Vagina (tissue), 2 donors: ENCODE measurements at regions not wholly inside any gene's neighbourhood (a gene's known extent, or its start where the extent isn't known, plus 50 kb on each side); places are given as distances from the start of the nearest gene placed in this dataset.
"Not testable (repeated sequence)": the region's sequence is repeated elsewhere in the genome, so short reads cannot be mapped to it uniquely, and the experiment has no call there.

Source experiments
- DNase-seq, 2 donors: peaks; one replicate each; pipeline ENCODE4 v3.0.0-alpha.2; 2017; ENCODE audit errors: extremely low spot score in 2 of 2
- H3K27ac ChIP-seq: fragments of 200-600 bp; sonication (generic); one replicate; pipeline ENCODE4 v1.5.1; 2019
- H3K27me3 ChIP-seq: fragments of 200-600 bp; sonication (generic); one replicate; pipeline ENCODE4 v1.5.1; 2019
- H3K36me3 ChIP-seq, 2 donors: fragments of 200-600 bp; sonication (generic); one replicate each; pipeline ENCODE4 v1.5.1; 2017 to 2019
- H3K4me1 ChIP-seq: fragments of 200-600 bp; sonication (generic); one replicate; pipeline ENCODE4 v1.5.1; 2019
- H3K4me3 ChIP-seq, 2 donors: fragments of 200-600 bp; sonication (generic); 1 replicate in 1 of 2; 2 replicates in 1 of 2; pipeline ENCODE4 v1.5.1; 2016 to 2019
- H3K9me3 ChIP-seq: fragments of 200-600 bp; sonication (generic); one replicate; pipeline ENCODE4 v1.5.1; 2019
- POLR2A ChIP-seq, 2 donors: fragments of 450-650 bp; IDR thresholded peaks; one replicate each; pipeline ENCODE4 v1.6.1; 2017; ENCODE audit warnings: antibody characterized with exemption in 2 of 2, mild to moderate bottlenecking in 2 of 2, moderate library complexity in 2 of 2
- POLR2AphosphoS5 ChIP-seq, 2 donors: sonication (generic); formaldehyde crosslinking; IDR thresholded peaks; one replicate each; pipeline ENCODE4 v1.9.0; 2017; ENCODE audit warnings: antibody characterized with exemption in 2 of 2, mild to moderate bottlenecking in 2 of 2, low read depth in 1 of 2; ENCODE audit not compliant: insufficient read depth in 1 of 2
- intact Hi-C: fragments of 100-400 bp; cut with DNase I; formaldehyde crosslinking; loops from one replicate; pipeline ENCODE4 v1.15.1; 2023
- TF ChIP-seq, protein P1 (sequence below), 3 experiments: fragments of 450-650 bp in 2 of 3; fragments of 200-600 bp in 1 of 3; sonication (generic) in 1 of 3; IDR thresholded peaks; one replicate each; pipeline ENCODE4 v1.5.1; 2017 to 2019; ENCODE audit warnings: antibody characterized with exemption in 3 of 3, mild to moderate bottlenecking in 2 of 3, moderate library complexity in 2 of 3

DNA sequence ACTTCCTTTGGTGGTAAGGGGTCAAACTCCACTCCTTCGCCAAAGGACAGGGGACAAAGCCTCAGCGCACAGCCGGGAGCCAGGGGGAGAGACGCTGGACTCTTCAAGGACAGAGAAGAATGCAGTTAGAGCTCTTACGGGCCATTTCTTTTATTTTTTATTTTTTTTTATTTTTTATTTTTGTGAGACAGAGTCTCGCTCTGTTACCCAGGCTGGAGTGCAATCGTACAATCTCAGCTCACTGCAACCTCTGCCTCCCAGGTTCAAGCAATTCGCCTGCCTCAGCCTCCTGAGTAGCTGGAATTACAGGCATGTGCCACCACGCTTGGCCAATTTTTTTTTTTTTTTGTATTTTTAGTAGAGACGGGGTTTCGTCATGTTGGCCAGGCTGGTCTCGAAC lies 93.2 kb upstream of the RPH3AL start, which contains the start of gene RFLNB:
Gene RFLNB (minus strand): TSS at position 101 of the 400 bp plus-strand sequence.
- intact Hi-C loops, H3K4me1 ChIP-seq, H3K27ac ChIP-seq, DNase-seq, H3K4me3 ChIP-seq, H3K27me3 ChIP-seq, H3K9me3 ChIP-seq, H3K36me3 ChIP-seq: not testable (repeated sequence)

DNA sequence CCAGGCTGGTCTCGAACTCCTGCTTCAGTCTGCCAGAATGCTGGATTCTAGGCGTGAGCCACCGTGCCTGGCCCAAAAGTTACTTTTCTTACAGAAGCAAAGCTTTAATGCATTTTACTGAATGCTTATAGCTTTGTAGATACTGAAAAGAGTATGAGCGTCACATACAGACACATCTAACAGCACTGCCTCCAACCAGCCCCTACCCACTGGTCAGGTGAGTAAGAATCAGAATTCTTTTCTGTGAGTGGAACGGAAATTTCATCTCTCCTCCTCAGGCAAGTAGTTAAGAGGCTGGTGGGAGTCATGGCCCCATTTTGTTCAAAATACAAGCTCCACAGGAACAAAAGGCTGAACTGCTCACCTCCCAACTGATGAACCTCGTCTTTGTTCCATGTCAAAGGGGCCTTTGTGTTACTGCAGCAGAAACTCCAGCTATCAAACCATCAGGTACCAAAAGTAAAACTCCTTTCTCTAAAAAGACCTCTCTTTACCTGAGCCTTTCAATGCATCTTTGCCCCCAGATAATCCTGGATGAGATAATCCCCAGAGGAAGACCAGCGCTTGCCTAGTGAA lies 92.4 kb upstream of the RPH3AL start:
- no peaks in the 10 kb centered on the region for H3K36me3 ChIP-seq
- H3K27me3 ChIP-seq, result no peaks in the 10 kb centered on the region
- intact Hi-C loops, result no loop called here
- no peak for DNase-seq
- TF ChIP-seq, protein P1, sequence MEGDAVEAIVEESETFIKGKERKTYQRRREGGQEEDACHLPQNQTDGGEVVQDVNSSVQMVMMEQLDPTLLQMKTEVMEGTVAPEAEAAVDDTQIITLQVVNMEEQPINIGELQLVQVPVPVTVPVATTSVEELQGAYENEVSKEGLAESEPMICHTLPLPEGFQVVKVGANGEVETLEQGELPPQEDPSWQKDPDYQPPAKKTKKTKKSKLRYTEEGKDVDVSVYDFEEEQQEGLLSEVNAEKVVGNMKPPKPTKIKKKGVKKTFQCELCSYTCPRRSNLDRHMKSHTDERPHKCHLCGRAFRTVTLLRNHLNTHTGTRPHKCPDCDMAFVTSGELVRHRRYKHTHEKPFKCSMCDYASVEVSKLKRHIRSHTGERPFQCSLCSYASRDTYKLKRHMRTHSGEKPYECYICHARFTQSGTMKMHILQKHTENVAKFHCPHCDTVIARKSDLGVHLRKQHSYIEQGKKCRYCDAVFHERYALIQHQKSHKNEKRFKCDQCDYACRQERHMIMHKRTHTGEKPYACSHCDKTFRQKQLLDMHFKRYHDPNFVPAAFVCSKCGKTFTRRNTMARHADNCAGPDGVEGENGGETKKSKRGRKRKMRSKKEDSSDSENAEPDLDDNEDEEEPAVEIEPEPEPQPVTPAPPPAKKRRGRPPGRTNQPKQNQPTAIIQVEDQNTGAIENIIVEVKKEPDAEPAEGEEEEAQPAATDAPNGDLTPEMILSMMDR (IDR thresholded peaks at IDR 0.05), result no peak
- TF ChIP-seq POLR2A (IDR thresholded peaks at IDR 0.05), result no peak
- TF ChIP-seq POLR2AphosphoS5 (IDR thresholded peaks at IDR 0.05; ENCODE audit: insufficient read depth in 1 of 2, low read depth in 1 of 2), result no peak
- no peaks in the 10 kb centered on the region for H3K9me3 ChIP-seq
- H3K4me1 ChIP-seq, result no peaks in the 10 kb centered on the region
- H3K27ac ChIP-seq, result no peak overlapping the region
- H3K4me3 ChIP-seq, result no peak overlapping the region

DNA sequence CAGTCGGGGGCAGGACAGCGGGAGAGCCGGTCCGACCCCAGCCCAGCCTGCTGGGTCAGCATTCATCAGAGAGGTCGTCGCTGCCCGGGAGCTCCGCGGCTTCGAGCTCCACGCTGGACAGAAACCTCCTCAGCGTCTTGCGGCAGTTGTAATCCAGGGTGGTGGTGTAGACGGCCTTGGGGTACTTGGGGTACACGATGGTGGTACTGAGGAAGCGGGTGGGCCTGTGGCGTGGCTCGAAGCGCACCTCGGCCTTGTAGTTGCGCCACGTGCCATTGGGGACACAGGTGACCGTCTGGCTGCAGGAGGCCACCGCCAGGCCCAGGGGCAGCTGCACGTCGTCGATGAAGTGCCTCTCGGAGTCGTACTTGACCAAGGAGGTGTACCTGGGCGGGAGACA lies 90.5 kb upstream of the RPH3AL start:
- DNase-seq, result no peak
- H3K27me3 ChIP-seq, result no peaks in the 10 kb centered on the region
- H3K36me3 ChIP-seq, result no peaks in the 10 kb centered on the region

DNA sequence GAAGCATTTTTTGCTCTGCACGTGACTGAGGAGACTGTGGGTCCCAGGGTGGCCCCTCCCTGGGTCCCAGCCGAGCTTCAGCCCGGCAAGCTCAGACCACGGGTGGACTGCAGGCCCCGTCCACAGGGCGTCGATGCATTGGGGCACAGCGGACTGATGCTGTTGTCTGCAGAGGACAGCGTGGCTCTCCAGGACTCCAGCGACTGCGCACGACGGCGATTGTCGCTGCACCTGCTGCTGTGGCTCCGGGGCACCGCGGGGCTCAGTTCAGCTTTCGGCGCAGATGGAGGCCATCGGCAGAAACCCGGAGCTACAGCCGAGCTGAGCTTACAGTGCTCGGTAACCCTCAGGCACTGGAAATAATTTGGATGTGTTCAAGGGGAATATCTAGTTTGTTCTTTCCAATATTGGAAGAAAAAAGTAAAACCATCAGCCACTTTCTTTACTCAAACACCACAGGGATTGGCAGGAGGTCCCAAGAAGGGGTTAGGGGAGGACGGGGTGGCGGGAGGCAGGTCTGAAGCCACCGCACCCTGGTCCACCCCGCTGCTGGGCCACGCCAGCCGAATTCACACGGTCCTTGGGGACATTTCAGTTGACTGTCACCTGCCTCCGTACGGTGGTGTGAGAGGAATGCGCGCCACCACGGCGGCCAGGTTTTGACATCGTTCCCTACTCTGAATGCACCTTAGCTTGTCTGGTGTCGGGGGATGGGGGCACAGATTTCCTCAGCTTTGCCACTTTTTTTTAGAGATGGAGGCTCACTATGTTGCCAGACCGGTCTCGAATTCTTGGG lies 88.7 kb upstream of the RPH3AL start:
- no peaks in the 10 kb centered on the region for H3K9me3 ChIP-seq
- H3K4me1 ChIP-seq, result no peaks in the 10 kb centered on the region
- DNase-seq, result no peak
- intact Hi-C loops, result no loop called here
- no peak overlapping the region for H3K4me3 ChIP-seq
- H3K36me3 ChIP-seq, result no peaks in the 10 kb centered on the region
- TF ChIP-seq, protein P1 (IDR thresholded peaks at IDR 0.05), result no peak
- TF ChIP-seq POLR2AphosphoS5 (IDR thresholded peaks at IDR 0.05; ENCODE audit: insufficient read depth in 1 of 2, low read depth in 1 of 2), result no peak
- no peak for TF ChIP-seq POLR2A (IDR thresholded peaks at IDR 0.05)
- H3K27ac ChIP-seq, result no peak overlapping the region
- H3K27me3 ChIP-seq, result no peaks in the 10 kb centered on the region

More for the DNA sequence above, 90.5 kb upstream of the RPH3AL start:
- Histone ChIP-seq H3K9me3 (no peaks in the 10 kb centered on the region), H3K27ac (no peak overlapping the region), H3K4me1 (no peaks in the 10 kb centered on the region), H3K4me3 (no peak overlapping the region)
- intact Hi-C loops, result no loop called here
- no peak for TF ChIP-seq POLR2A (IDR thresholded peaks at IDR 0.05)
- no peak for TF ChIP-seq POLR2AphosphoS5 (IDR thresholded peaks at IDR 0.05; ENCODE audit: insufficient read depth in 1 of 2, low read depth in 1 of 2)
- TF ChIP-seq, protein P1 (IDR thresholded peaks at IDR 0.05), result no peak

DNA sequence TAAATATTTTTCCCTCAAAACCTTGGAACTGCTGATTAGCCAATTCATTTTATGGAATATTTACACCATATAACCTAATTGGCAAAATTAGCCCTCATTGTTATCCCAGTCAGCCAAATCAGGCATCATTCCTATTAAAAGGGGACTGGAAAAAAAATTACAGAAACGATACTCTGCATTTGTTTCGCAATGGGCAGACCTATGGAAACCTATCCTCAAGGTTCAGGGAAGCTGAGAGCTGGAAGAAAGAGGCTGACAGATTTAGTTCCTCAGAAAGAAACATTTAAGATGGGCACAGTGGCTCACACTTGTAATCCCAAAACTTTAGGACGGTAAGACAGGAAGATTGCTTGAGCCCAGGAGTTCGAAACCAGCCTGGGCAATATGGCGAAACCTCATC lies 85.6 kb upstream of the RPH3AL start:
- Histone ChIP-seq H3K36me3 (no peaks in the 10 kb centered on the region), H3K9me3 (no peaks in the 10 kb centered on the region), H3K27ac (no peak overlapping the region), H3K27me3 (no peaks in the 10 kb centered on the region), H3K4me1 (no peaks in the 10 kb centered on the region), H3K4me3 (no peak overlapping the region)
- no peak for TF ChIP-seq POLR2AphosphoS5 (IDR thresholded peaks at IDR 0.05; ENCODE audit: insufficient read depth in 1 of 2, low read depth in 1 of 2)
- no peak for TF ChIP-seq POLR2A (IDR thresholded peaks at IDR 0.05)
- TF ChIP-seq, protein P1 (IDR thresholded peaks at IDR 0.05), result no peak
- no peak for DNase-seq
- intact Hi-C loops, result no loop called here
